ENCODE measurements at regions not wholly inside any gene's neighbourhood (a gene's known extent, or its start where the extent isn't known, plus 50 kb on each side); places are given as distances from the start of the nearest gene placed in this dataset.

DNA sequence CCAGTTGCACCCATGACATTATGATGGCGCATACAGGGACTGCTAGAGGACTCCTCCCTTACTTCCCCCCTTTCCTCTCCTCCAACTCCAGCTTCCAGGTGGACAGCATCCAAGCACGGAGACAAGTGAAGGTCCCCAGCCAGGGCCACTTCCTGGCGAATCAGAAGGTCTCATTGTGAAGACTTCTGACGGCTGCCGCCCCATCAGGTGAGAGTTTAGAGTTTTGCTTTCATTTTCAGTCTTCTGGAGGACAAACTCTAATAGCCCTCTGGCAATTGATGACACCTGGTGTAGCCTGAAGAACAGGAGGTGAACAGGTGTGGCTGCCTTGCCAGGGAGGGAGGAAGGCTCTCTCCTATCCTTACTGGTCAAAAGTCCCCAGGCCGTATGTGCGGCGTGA lies 77.3 kb upstream of the KCNH7 start:
- TF ChIP-seq EP300 (IDR thresholded peaks at IDR 0.05), result no peak
- TF ChIP-seq, protein P1, sequence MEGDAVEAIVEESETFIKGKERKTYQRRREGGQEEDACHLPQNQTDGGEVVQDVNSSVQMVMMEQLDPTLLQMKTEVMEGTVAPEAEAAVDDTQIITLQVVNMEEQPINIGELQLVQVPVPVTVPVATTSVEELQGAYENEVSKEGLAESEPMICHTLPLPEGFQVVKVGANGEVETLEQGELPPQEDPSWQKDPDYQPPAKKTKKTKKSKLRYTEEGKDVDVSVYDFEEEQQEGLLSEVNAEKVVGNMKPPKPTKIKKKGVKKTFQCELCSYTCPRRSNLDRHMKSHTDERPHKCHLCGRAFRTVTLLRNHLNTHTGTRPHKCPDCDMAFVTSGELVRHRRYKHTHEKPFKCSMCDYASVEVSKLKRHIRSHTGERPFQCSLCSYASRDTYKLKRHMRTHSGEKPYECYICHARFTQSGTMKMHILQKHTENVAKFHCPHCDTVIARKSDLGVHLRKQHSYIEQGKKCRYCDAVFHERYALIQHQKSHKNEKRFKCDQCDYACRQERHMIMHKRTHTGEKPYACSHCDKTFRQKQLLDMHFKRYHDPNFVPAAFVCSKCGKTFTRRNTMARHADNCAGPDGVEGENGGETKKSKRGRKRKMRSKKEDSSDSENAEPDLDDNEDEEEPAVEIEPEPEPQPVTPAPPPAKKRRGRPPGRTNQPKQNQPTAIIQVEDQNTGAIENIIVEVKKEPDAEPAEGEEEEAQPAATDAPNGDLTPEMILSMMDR (IDR thresholded peaks at IDR 0.05), result no peak
- TF ChIP-seq POLR2A (IDR thresholded peaks at IDR 0.05), result no peak
